ENCODE measurements at regions not wholly inside any gene's neighbourhood (a gene's known extent, or its start where the extent isn't known, plus 50 kb on each side); places are given as distances from the start of the nearest gene placed in this dataset.

GRCh38 chr17:77462090-77462489, 321.3 kb downstream of the SEC14L1 start:
- Histone ChIP-seq H3K4me1 (ENCODE audit: control insufficient read depth in 1 of 2, insufficient read depth in 1 of 2, low read depth in 1 of 2, low read length in 1 of 2) (peaks cover 97% of the 10 kb centered on the region in 2 experiments), H3K4me3 (ENCODE audit: low read depth in 1 of 2, low read length in 1 of 2) (no peak overlapping the region), H3K27ac (peak overlapping the region; percentile 100)

GRCh38 chr17:77462553-77463497, 322.1 kb downstream of the SEC14L1 start:
- H3K9me3 ChIP-seq = no peaks in the 10 kb centered on the region
- H3K4me1 ChIP-seq (ENCODE audit: control insufficient read depth in 1 of 2, insufficient read depth in 1 of 2, low read depth in 1 of 2, low read length in 1 of 2) = peaks cover 97% of the 10 kb centered on the region in 2 experiments
- no peaks in the 10 kb centered on the region for H3K27me3 ChIP-seq
- peak overlapping the region; percentile 100 for H3K27ac ChIP-seq
- TF ChIP-seq CTCF (IDR thresholded peaks at IDR 0.05) = no peak
- H3K4me3 ChIP-seq (ENCODE audit: low read depth in 1 of 2, low read length in 1 of 2) = no peak overlapping the region
- no peaks in the 10 kb centered on the region for H3K36me3 ChIP-seq

More at GRCh38 chr17:77462090-77462489, 321.3 kb downstream of the SEC14L1 start:
- no peak for TF ChIP-seq CTCF (IDR thresholded peaks at IDR 0.05)
- Histone ChIP-seq H3K36me3 (no peaks in the 10 kb centered on the region), H3K9me3 (no peaks in the 10 kb centered on the region), H3K27me3 (no peaks in the 10 kb centered on the region)

- peak overlapping the region; percentile 100 for H3K27ac ChIP-seq
- H3K27me3 ChIP-seq = no peaks in the 10 kb centered on the region
- H3K9me3 ChIP-seq = no peaks in the 10 kb centered on the region
- H3K4me1 ChIP-seq (ENCODE audit: control insufficient read depth in 1 of 2, insufficient read depth in 1 of 2, low read depth in 1 of 2, low read length in 1 of 2) = peaks cover 77% of the 10 kb centered on the region in 2 experiments
- peak overlapping the region; percentile 54 to 64 for H3K4me3 ChIP-seq (ENCODE audit: low read depth in 1 of 2, low read length in 1 of 2)
- H3K36me3 ChIP-seq = no peaks in the 10 kb centered on the region
- no peak for TF ChIP-seq CTCF (IDR thresholded peaks at IDR 0.05)
Measured at GRCh38 chr17:77464988-77465357, 324.2 kb downstream of the SEC14L1 start.

- peak overlapping the region; percentile 54 to 64 for H3K4me3 ChIP-seq (ENCODE audit: low read depth in 1 of 2, low read length in 1 of 2)
- no peaks in the 10 kb centered on the region for H3K36me3 ChIP-seq
- no peaks in the 10 kb centered on the region for H3K27me3 ChIP-seq
- H3K4me1 ChIP-seq (ENCODE audit: control insufficient read depth in 1 of 2, insufficient read depth in 1 of 2, low read depth in 1 of 2, low read length in 1 of 2) = peaks cover 72 to 73% of the 10 kb centered on the region in 2 experiments
- no peaks in the 10 kb centered on the region for H3K9me3 ChIP-seq
- TF ChIP-seq CTCF (IDR thresholded peaks at IDR 0.05) = no peak
- H3K27ac ChIP-seq = peak overlapping the region; percentile 100
Measured at GRCh38 chr17:77465358-77466041, 324.7 kb downstream of the SEC14L1 start.

- H3K4me1 ChIP-seq (ENCODE audit: control insufficient read depth in 1 of 2, insufficient read depth in 1 of 2, low read depth in 1 of 2, low read length in 1 of 2) = peaks cover 71 to 73% of the 10 kb centered on the region in 2 experiments
- no peaks in the 10 kb centered on the region for H3K36me3 ChIP-seq
- TF ChIP-seq CTCF (IDR thresholded peaks at IDR 0.05) = no peak
- peak overlapping the region; percentile 100 for H3K27ac ChIP-seq
- no peaks in the 10 kb centered on the region for H3K9me3 ChIP-seq
- H3K27me3 ChIP-seq = no peaks in the 10 kb centered on the region
- H3K4me3 ChIP-seq (ENCODE audit: low read depth in 1 of 2, low read length in 1 of 2) = peak overlapping the region; percentile 54 to 64
Measured at GRCh38 chr17:77466140-77466539, 325.4 kb downstream of the SEC14L1 start.

Data from neutrophil (primary cell).